ENCODE measurements at regions not wholly inside any gene's neighbourhood (a gene's known extent, or its start where the extent isn't known, plus 50 kb on each side); places are given as distances from the start of the nearest gene placed in this dataset.

- intact Hi-C loops (cut with DNase I), result no loop called here
- no peak for DNase-seq (ENCODE audit: low spot score in 2 of 2)
These were observed 330.5 kb upstream of the PRKX start for GRCh38 chrX:4043951-4044350.

GRCh38 chrX:4035874-4036273, 322.4 kb upstream of the PRKX start:
- no peak for TF ChIP-seq CTCF (IDR thresholded peaks at IDR 0.05)
- DNase-seq (ENCODE audit: low spot score in 2 of 2), result no peak
- Histone ChIP-seq H3K27ac (no peak overlapping the region), H3K9me3 (no peaks in the 10 kb centered on the region), H3K4me1 (no peaks in the 10 kb centered on the region), H3K4me3 (no peak overlapping the region), H3K36me3 (no peaks in the 10 kb centered on the region), H3K27me3 (no peaks in the 10 kb centered on the region)
- intact Hi-C loops (cut with DNase I), result no loop called here

More at GRCh38 chrX:4043951-4044350, 330.5 kb upstream of the PRKX start:
- Histone ChIP-seq H3K4me1 (no peaks in the 10 kb centered on the region), H3K36me3 (no peaks in the 10 kb centered on the region), H3K27me3 (no peaks in the 10 kb centered on the region), H3K27ac (no peak overlapping the region), H3K4me3 (no peak overlapping the region), H3K9me3 (no peaks in the 10 kb centered on the region)
- TF ChIP-seq CTCF (IDR thresholded peaks at IDR 0.05), result no peak

DNA sequence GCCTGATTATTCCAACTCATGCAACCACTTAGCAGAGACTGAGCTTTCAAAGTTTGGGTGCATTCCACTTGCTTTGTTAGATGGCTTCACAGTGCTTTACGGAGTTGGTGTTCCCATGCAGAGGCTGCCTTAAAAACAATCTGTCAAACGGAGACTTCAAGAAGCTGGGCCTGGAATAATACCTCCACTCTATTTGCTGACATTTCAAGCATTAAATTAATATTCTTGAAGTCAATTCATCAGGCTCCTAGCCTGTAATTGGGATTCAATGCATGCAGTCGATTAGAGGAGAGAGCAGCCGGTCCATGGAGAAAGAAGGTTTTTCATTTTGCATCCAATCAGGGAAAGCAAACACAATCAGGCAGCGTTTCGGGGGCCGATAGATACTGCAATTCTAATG, 314.7 kb upstream of the PRKX start:
- no peak for TF ChIP-seq CTCF (IDR thresholded peaks at IDR 0.05)
- Histone ChIP-seq H3K27ac (no peak overlapping the region), H3K4me3 (no peak overlapping the region), H3K9me3 (no peaks in the 10 kb centered on the region), H3K27me3 (no peaks in the 10 kb centered on the region), H3K4me1 (no peaks in the 10 kb centered on the region), H3K36me3 (no peaks in the 10 kb centered on the region)
- DNase-seq (ENCODE audit: low spot score in 2 of 2), result no peak
- intact Hi-C loops (cut with DNase I), result no loop called here

DNA sequence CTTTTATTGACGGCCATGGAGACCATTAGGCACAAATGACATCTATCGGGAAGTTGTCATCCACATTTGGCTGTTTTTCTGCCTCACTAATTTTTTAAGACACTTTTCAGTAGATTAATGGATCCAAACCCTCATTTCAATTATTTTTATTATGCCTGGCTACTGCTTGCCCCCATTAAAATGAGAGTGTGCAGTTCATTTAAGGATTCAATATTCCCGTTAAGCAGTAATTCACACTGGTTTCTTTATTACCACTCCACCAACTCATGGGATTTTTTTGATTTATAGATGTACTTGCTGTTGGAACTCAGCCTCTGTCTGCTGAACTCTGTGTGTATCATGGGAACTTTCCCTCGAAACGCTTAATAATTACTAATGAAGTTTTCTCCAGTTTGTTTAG, 291.8 kb upstream of the PRKX start:
- TF ChIP-seq CTCF (IDR thresholded peaks at IDR 0.05), result no peak
- intact Hi-C loops (cut with DNase I), result no loop called here
- Histone ChIP-seq H3K9me3 (no peaks in the 10 kb centered on the region), H3K27ac (no peak overlapping the region), H3K4me3 (no peak overlapping the region), H3K27me3 (no peaks in the 10 kb centered on the region), H3K36me3 (no peaks in the 10 kb centered on the region), H3K4me1 (no peaks in the 10 kb centered on the region)
- no peak for DNase-seq (ENCODE audit: low spot score in 2 of 2)

DNA sequence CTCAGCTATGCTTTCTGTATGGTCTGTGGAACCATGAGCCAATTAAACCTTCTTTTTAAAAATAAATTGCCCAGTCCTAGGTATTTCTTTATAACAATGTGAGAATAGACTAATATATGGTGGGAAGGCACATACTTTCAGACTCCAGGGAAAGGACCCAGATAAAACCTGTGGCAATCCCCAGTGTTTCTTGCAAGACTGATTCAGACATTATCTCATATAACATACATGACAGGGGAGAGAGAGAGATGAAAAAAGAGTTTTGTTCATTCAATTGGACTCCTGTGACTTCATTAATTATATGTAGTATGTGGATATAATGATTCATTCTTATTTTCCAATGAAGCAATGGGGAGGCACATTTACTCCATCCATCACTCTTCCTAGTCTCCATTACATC, 291.4 kb upstream of the PRKX start:
- Histone ChIP-seq H3K36me3 (no peaks in the 10 kb centered on the region), H3K4me3 (no peak overlapping the region), H3K4me1 (no peaks in the 10 kb centered on the region), H3K27me3 (no peaks in the 10 kb centered on the region), H3K27ac (no peak overlapping the region), H3K9me3 (no peaks in the 10 kb centered on the region)
- TF ChIP-seq CTCF (IDR thresholded peaks at IDR 0.05), result no peak
- intact Hi-C loops (cut with DNase I), result no loop called here
- DNase-seq (ENCODE audit: low spot score in 2 of 2), result no peak

DNA sequence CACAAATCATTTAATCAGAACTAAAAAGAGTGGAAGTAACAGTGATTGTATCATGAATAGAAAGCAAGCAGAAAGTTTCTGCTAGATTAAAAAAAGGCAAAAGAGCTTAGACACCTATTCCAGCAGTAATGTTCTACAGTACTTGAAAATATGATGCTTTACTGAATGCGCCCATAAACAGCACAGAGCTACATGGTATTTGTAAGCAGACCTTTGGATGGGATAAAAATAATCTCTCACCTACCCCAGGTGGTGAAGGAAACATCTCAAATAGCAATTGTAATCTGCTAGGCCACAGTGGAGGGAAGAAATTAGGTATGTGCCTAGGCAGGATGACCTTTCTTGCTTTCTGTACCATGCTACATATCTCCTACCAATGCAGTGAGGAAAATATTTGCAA, 280.9 kb upstream of the PRKX start:
- no peak overlapping the region for H3K4me3 ChIP-seq
- H3K27me3 ChIP-seq, result no peaks in the 10 kb centered on the region
- H3K4me1 ChIP-seq, result no peaks in the 10 kb centered on the region
- H3K27ac ChIP-seq, result no peak overlapping the region
- H3K9me3 ChIP-seq, result no peaks in the 10 kb centered on the region
- intact Hi-C loops (cut with DNase I), result no loop called here
- TF ChIP-seq CTCF (IDR thresholded peaks at IDR 0.05), result no peak
- no peaks in the 10 kb centered on the region for H3K36me3 ChIP-seq
- DNase-seq (ENCODE audit: low spot score in 2 of 2), result no peak

Data from ascending aorta (tissue), 2 donors.